ENCODE measurements at regions not wholly inside any gene's neighbourhood (a gene's known extent, or its start where the extent isn't known, plus 50 kb on each side); places are given as distances from the start of the nearest gene placed in this dataset.

DNA sequence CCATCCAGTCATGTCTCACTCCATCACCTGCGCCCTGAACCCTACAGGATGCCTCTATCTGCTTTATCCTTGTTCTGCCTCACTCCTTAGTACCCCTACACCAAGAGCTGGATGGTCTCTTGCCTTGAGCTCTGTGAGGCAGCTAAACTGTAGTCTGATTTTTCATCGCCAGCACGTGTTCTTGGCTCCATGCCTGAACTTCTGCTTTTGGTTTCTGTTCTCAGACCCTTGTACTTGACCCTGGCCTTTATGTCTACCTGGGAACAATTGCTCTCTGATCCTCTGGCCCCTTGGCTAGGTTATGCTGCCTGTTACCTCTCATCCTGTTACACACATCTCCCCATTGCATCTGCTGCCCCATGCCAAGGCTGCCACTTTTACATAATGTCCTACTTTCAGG is 318.0 kb upstream of the LMCD1 start:
- Histone ChIP-seq H3K9ac (ENCODE audit: low read length in 3 of 3) (no peak overlapping the region), H3K9me3 (ENCODE audit: control insufficient read depth in 2 of 3, insufficient read depth in 1 of 3, low read length in 3 of 3) (no peaks in the 10 kb centered on the region), H3K36me3 (ENCODE audit: control insufficient read depth in 2 of 3, insufficient read depth in 3 of 3, low read length in 3 of 3) (no peaks in the 10 kb centered on the region), H3K27me3 (ENCODE audit: control insufficient read depth, insufficient read depth, low read length) (no peaks in the 10 kb centered on the region), H3K4me1 (ENCODE audit: control insufficient read depth in 2 of 3, insufficient read depth in 2 of 3, low read depth in 1 of 3, low read length in 3 of 3) (no peaks in the 10 kb centered on the region), H3K27ac (ENCODE audit: low read depth in 2 of 2, low read length in 2 of 2) (no peak overlapping the region), H3K4me3 (ENCODE audit: low read length in 3 of 3) (no peak overlapping the region)
- intact Hi-C loops (cut with DNase I), result no loop called here
- TF ChIP-seq, protein P1, sequence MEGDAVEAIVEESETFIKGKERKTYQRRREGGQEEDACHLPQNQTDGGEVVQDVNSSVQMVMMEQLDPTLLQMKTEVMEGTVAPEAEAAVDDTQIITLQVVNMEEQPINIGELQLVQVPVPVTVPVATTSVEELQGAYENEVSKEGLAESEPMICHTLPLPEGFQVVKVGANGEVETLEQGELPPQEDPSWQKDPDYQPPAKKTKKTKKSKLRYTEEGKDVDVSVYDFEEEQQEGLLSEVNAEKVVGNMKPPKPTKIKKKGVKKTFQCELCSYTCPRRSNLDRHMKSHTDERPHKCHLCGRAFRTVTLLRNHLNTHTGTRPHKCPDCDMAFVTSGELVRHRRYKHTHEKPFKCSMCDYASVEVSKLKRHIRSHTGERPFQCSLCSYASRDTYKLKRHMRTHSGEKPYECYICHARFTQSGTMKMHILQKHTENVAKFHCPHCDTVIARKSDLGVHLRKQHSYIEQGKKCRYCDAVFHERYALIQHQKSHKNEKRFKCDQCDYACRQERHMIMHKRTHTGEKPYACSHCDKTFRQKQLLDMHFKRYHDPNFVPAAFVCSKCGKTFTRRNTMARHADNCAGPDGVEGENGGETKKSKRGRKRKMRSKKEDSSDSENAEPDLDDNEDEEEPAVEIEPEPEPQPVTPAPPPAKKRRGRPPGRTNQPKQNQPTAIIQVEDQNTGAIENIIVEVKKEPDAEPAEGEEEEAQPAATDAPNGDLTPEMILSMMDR (IDR thresholded peaks at IDR 0.05; ENCODE audit: borderline replicate concordance, extremely low read depth, insufficient read depth), result no peak
- peak in 1 of 5 donors; percentile 6 for DNase-seq
- FAIRE-seq, result no peak

DNA sequence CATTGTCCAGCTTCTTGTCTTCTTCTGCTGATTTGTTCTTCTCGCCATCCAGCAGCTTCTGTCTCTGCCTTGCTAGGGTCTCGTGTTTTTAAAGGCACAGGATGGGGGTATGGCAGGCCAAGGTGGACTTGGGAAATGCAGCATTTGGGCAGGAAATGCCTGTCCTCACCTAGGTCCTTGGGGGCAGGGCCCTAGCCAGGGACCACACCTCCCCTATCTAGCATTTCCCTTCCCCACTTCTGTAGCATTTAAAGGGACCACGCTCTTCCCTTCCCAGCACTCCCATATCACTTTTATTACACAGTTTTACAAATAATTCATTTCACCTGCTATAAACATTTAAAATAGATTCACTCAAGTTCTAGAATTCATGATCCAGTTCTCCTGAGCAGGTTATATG is 315.4 kb upstream of the LMCD1 start:
- Histone ChIP-seq H3K9ac (ENCODE audit: low read length in 3 of 3) (no peak overlapping the region), H3K9me3 (ENCODE audit: control insufficient read depth in 2 of 3, insufficient read depth in 1 of 3, low read length in 3 of 3) (peaks cover 0 to 1% (median 0%) of the 10 kb centered on the region in 3 donors), H3K4me1 (ENCODE audit: control insufficient read depth in 2 of 3, insufficient read depth in 2 of 3, low read depth in 1 of 3, low read length in 3 of 3) (no peaks in the 10 kb centered on the region), H3K4me3 (ENCODE audit: low read length in 3 of 3) (no peak overlapping the region), H3K36me3 (ENCODE audit: control insufficient read depth in 2 of 3, insufficient read depth in 3 of 3, low read length in 3 of 3) (no peaks in the 10 kb centered on the region), H3K27me3 (ENCODE audit: control insufficient read depth, insufficient read depth, low read length) (no peaks in the 10 kb centered on the region), H3K27ac (ENCODE audit: low read depth in 2 of 2, low read length in 2 of 2) (no peak overlapping the region)
- TF ChIP-seq, protein P1 (IDR thresholded peaks at IDR 0.05; ENCODE audit: borderline replicate concordance, extremely low read depth, insufficient read depth), result no peak
- intact Hi-C loops (cut with DNase I), result no loop called here
- FAIRE-seq (no peak), DNase-seq (no peak)

DNA sequence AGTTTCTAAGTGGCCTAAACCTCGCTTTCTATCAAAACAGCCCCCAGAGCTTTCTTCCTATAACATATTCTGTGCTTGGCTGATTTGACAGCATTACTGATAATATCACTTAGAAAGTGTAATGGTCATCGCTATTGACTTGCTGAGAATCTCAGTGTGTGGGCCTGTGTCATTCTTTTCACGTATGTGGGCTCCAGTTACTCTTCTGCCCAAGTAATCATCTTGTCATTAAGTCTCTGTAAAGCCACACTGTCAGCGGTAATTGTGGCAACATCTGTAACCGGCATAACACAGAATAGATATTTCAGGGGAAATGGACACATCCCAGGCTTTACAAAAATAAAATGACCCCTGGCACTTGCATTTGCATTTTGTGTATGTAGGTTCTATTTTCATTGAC is 313.6 kb upstream of the LMCD1 start:
- Histone ChIP-seq H3K9me3 (ENCODE audit: control insufficient read depth in 2 of 3, insufficient read depth in 1 of 3, low read length in 3 of 3) (peaks cover 0 to 3% (median 0%) of the 10 kb centered on the region in 3 donors), H3K9ac (ENCODE audit: low read length in 3 of 3) (no peak overlapping the region), H3K4me1 (ENCODE audit: control insufficient read depth in 2 of 3, insufficient read depth in 2 of 3, low read depth in 1 of 3, low read length in 3 of 3) (no peaks in the 10 kb centered on the region), H3K36me3 (ENCODE audit: control insufficient read depth in 2 of 3, insufficient read depth in 3 of 3, low read length in 3 of 3) (no peaks in the 10 kb centered on the region), H3K27me3 (ENCODE audit: control insufficient read depth, insufficient read depth, low read length) (no peaks in the 10 kb centered on the region), H3K27ac (ENCODE audit: low read depth in 2 of 2, low read length in 2 of 2) (no peak overlapping the region), H3K4me3 (ENCODE audit: low read length in 3 of 3) (no peak overlapping the region)
- intact Hi-C loops (cut with DNase I), result no loop called here
- TF ChIP-seq, protein P1 (IDR thresholded peaks at IDR 0.05; ENCODE audit: borderline replicate concordance, extremely low read depth, insufficient read depth), result no peak
- FAIRE-seq, result no peak
- no peak for DNase-seq

DNA sequence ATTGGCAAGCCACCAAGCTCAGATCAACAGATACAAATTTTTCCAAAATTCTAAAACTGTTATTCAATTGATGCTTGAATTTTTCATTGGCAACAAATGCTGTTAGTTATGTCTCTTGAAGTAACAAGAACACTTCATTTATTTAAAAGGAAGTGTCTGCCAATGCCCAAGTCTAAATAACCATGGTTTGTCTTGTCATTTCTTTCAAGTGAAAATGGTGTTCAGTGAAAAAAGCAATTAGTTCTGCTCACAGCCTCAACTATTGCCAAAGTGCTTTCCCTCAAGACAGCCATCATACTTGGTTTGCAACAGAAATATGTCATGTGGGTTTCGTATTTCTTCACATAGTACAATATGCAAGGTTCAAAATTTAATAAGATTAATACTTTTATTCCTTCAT is 312.6 kb upstream of the LMCD1 start:
- Histone ChIP-seq H3K9ac (ENCODE audit: low read length in 3 of 3) (no peak overlapping the region), H3K9me3 (ENCODE audit: control insufficient read depth in 2 of 3, insufficient read depth in 1 of 3, low read length in 3 of 3) (peaks cover 0 to 3% (median 0%) of the 10 kb centered on the region in 3 donors), H3K4me1 (ENCODE audit: control insufficient read depth in 2 of 3, insufficient read depth in 2 of 3, low read depth in 1 of 3, low read length in 3 of 3) (no peaks in the 10 kb centered on the region), H3K27ac (ENCODE audit: low read depth in 2 of 2, low read length in 2 of 2) (no peak overlapping the region), H3K36me3 (ENCODE audit: control insufficient read depth in 2 of 3, insufficient read depth in 3 of 3, low read length in 3 of 3) (no peaks in the 10 kb centered on the region), H3K27me3 (ENCODE audit: control insufficient read depth, insufficient read depth, low read length) (no peaks in the 10 kb centered on the region), H3K4me3 (ENCODE audit: low read length in 3 of 3) (no peak overlapping the region)
- TF ChIP-seq, protein P1 (IDR thresholded peaks at IDR 0.05; ENCODE audit: borderline replicate concordance, extremely low read depth, insufficient read depth), result no peak
- intact Hi-C loops (cut with DNase I), result no loop called here
- FAIRE-seq (no peak), DNase-seq (no peak)

Measured in kidney (tissue), 13 donors.